Panc1 (cell line): ENCODE measurements at regions not wholly inside any gene's neighbourhood (a gene's known extent, or its start where the extent isn't known, plus 50 kb on each side); places are given as distances from the start of the nearest gene placed in this dataset.
"Not testable (repeated sequence)": the region's sequence is repeated elsewhere in the genome, so short reads cannot be mapped to it uniquely, and the experiment has no call there.

Source experiments
- POLR2AphosphoS5 ChIP-seq: IDR thresholded peaks from 2 replicates; pipeline ENCODE4 v1.6.1; 2012; ENCODE audit warnings: mild to moderate bottlenecking, low read depth, low read length, moderate library complexity
- REST ChIP-seq, 2 experiments: IDR thresholded peaks; 2 replicates each; pipeline ENCODE4 v1.6.1; 2011 to 2012; ENCODE audit warnings: low read depth in 2 of 2, control low read depth in 1 of 2, low read length in 1 of 2, mild to moderate bottlenecking in 1 of 2, moderate library complexity in 1 of 2; ENCODE audit not compliant: insufficient read depth in 1 of 2
- TCF7L2 ChIP-seq: IDR thresholded peaks from 2 replicates; pipeline ENCODE4 v1.6.1; 2011; ENCODE audit warnings: mild to moderate bottlenecking, low read depth, low read length, inconsistent platforms
- TF ChIP-seq, protein P1 (sequence below): fragments of 450-650 bp; IDR thresholded peaks from 2 replicates; pipeline ENCODE4 v1.5.1; 2017; ENCODE audit warnings: mild to moderate bottlenecking

DNA sequence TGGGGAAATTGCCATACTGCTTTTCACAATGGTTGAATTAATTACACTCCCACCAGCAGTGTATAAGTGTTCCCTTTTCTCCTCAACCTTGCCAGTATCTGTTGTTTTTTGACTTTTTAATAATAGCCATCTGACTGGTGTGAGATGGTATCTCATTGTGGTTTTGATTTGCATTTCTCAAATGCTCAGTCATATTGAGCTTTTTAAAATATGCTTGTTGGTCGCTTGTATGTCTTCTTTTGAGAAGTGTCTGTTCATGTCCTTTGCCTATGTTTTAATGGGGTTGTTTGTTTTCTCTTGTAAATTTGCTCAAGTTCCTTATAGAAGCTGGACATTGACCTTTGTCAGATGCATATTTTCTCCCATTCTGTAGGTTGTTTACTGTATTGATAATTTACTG, 75.4 kb upstream of the ARX start:
- TF ChIP-seq, protein P1, sequence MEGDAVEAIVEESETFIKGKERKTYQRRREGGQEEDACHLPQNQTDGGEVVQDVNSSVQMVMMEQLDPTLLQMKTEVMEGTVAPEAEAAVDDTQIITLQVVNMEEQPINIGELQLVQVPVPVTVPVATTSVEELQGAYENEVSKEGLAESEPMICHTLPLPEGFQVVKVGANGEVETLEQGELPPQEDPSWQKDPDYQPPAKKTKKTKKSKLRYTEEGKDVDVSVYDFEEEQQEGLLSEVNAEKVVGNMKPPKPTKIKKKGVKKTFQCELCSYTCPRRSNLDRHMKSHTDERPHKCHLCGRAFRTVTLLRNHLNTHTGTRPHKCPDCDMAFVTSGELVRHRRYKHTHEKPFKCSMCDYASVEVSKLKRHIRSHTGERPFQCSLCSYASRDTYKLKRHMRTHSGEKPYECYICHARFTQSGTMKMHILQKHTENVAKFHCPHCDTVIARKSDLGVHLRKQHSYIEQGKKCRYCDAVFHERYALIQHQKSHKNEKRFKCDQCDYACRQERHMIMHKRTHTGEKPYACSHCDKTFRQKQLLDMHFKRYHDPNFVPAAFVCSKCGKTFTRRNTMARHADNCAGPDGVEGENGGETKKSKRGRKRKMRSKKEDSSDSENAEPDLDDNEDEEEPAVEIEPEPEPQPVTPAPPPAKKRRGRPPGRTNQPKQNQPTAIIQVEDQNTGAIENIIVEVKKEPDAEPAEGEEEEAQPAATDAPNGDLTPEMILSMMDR = not testable (repeated sequence)
- not testable (repeated sequence) for TF ChIP-seq POLR2AphosphoS5; TCF7L2; REST (IDR thresholded peaks at IDR 0.05; ENCODE audit: insufficient read depth in 1 of 2, low read depth in 2 of 2, low read length in 1 of 2)
